Mammary epithelial cell (primary cell): ENCODE measurements at regions not wholly inside any gene's neighbourhood (a gene's known extent, or its start where the extent isn't known, plus 50 kb on each side); places are given as distances from the start of the nearest gene placed in this dataset.

Experiments
- EZH2 ChIP-seq: IDR thresholded peaks from 2 replicates; pipeline ENCODE4 v1.6.1; 2012; ENCODE audit warnings: low read length, inconsistent platforms, borderline replicate concordance
- TF ChIP-seq, protein P1 (sequence below), 2 donors: IDR thresholded peaks in 1 of 2; conservative IDR thresholded peaks in 1 of 2; 2 replicates each; pipeline ENCODE4 v1.5.1; 2011 to 2012; ENCODE audit warnings: inconsistent platforms in 2 of 2, low read length in 2 of 2, mild to moderate bottlenecking in 2 of 2, control low read depth in 1 of 2, low read depth in 1 of 2; ENCODE audit not compliant: insufficient read depth in 1 of 2; ENCODE audit errors: extremely low read depth in 1 of 2

DNA sequence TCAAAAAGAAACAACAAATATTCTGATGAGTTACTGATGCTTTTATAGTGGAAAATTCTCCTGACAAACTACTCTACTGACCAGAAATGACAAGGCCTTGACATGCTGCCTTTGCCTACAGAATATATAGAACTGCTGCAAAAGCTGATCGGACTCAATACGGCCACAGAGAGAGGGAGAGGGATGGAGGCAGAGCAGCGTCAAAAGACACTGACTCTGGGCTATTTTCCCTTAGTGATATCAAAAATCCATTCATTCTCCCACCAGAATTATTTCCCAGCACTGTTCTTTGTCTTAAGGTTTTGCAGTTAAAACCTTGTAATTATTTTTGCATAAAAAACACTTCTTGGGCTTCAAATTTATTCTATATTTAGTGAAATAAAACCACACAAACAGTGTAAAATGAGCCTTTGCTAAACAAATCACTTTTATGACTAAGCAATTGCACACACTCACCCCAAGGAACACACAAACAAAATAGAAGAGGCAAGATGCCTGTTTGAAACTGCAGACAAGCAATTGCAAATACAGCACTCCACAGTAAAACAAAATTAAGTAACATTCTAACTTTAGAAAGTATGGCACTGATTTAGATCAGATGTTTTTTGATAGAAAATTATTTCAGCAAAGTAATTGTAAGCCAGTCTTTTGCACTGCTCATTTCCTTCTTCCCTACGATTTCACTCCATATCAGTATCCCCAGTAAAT, 1036.4 kb downstream of the ADGRL2 start:
- TF ChIP-seq, protein P1, sequence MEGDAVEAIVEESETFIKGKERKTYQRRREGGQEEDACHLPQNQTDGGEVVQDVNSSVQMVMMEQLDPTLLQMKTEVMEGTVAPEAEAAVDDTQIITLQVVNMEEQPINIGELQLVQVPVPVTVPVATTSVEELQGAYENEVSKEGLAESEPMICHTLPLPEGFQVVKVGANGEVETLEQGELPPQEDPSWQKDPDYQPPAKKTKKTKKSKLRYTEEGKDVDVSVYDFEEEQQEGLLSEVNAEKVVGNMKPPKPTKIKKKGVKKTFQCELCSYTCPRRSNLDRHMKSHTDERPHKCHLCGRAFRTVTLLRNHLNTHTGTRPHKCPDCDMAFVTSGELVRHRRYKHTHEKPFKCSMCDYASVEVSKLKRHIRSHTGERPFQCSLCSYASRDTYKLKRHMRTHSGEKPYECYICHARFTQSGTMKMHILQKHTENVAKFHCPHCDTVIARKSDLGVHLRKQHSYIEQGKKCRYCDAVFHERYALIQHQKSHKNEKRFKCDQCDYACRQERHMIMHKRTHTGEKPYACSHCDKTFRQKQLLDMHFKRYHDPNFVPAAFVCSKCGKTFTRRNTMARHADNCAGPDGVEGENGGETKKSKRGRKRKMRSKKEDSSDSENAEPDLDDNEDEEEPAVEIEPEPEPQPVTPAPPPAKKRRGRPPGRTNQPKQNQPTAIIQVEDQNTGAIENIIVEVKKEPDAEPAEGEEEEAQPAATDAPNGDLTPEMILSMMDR (conservative IDR thresholded peaks at IDR 0.05 in 1 of 2, IDR thresholded peaks at IDR 0.05 in 1 of 2; ENCODE audit: extremely low read depth in 1 of 2, insufficient read depth in 1 of 2, low read depth in 1 of 2, low read length in 2 of 2), result no peak
- no peak for TF ChIP-seq EZH2
